Breast epithelium (tissue), 4 donors: ENCODE measurements at regions not wholly inside any gene's neighbourhood (a gene's known extent, or its start where the extent isn't known, plus 50 kb on each side); places are given as distances from the start of the nearest gene placed in this dataset.

ENCODE experiments used
- DNase-seq, 2 donors: peaks; one replicate each; pipeline ENCODE4 v3.0.0-alpha.2; 2019; ENCODE audit warnings: low spot score in 2 of 2
- H3K27ac ChIP-seq, 2 donors: fragments of 200-600 bp; sonication (generic) in 1 of 2; one replicate each; pipeline ENCODE4 v1.5.1; 2016 to 2019; ENCODE audit warnings: mild to moderate bottlenecking in 1 of 2
- H3K27me3 ChIP-seq, 2 donors: fragments of 200-600 bp; sonication (generic) in 1 of 2; one replicate each; pipeline versions ENCODE4 v1.5.1 to v1.6.0; 2017 to 2019; ENCODE audit warnings: control low read depth in 1 of 2, mild to moderate bottlenecking in 1 of 2
- H3K36me3 ChIP-seq: fragments of 200-600 bp; one replicate; pipeline ENCODE4 v1.5.1; 2019
- H3K4me1 ChIP-seq, 2 donors: fragments of 200-600 bp; sonication (generic); one replicate each; pipeline ENCODE4 v1.5.1; 2016 to 2019; ENCODE audit warnings: control low read depth in 1 of 2
- H3K4me3 ChIP-seq, 3 donors: fragments of 200-600 bp; sonication (generic); 1 replicate in 2 of 3; 2 replicates in 1 of 3; pipeline ENCODE4 v1.5.1; 2016 to 2019; ENCODE audit warnings: mild to moderate bottlenecking in 3 of 3, moderate library complexity in 2 of 3
- H3K9me3 ChIP-seq, 2 donors: fragments of 200-600 bp; sonication (generic) in 1 of 2; one replicate each; pipeline ENCODE4 v1.5.1; 2016 to 2019; ENCODE audit warnings: control low read depth in 1 of 2
- CTCF ChIP-seq, 3 donors: fragments of 450-650 bp; IDR thresholded peaks; one replicate each; pipeline ENCODE4 v1.5.1; 2016 to 2017; ENCODE audit warnings: antibody characterized with exemption in 3 of 3, mild to moderate bottlenecking in 3 of 3, moderate library complexity in 3 of 3
- POLR2A ChIP-seq: fragments of 450-650 bp; IDR thresholded peaks from one replicate; pipeline ENCODE4 v1.6.1; 2016; ENCODE audit warnings: antibody characterized with exemption, mild to moderate bottlenecking, moderate library complexity
- POLR2AphosphoS5 ChIP-seq, 3 donors: sonication (generic); formaldehyde crosslinking; IDR thresholded peaks; one replicate each; pipeline ENCODE4 v1.6.1; 2017; ENCODE audit warnings: antibody characterized with exemption in 3 of 3
- intact Hi-C: fragments of 100-400 bp; cut with DNase I; formaldehyde crosslinking; loops from one replicate; pipeline ENCODE4 v1.15.1; 2023; ENCODE audit warnings: low total_unique reads

DNA sequence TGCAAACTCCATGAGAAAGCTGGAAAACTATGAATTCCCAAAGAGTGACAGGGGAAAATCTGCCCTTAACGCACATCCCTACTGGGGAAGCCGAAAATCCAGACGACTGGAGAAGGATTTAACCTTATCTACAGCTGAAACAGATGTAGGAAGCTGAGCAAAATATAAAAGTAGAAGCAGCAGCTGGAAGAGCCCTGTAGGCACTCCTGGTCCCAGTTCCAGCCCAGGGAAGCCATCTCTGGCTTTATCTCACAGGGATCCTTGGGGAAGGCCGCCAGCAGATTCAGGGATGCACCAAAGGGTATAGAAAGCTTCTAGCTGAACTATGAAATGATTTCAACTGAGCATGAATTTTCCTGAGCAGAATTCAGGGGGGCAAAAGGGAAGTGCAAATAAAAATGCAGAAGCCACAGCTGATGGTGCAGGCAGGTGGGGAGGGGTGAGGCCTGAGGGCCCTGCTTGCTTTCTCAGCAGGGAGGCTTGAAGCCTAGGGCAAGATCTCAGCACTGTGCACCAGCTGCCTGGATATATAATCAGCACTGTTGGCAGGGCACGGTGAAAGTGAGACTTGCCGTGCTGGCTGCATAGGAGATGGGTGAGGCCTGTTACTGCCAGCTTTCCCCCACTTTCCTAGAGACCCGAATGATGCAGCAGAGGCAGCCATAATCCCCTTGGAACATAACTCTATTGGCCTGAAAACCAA, 2019.5 kb upstream of the NUDT12 start:
- Histone ChIP-seq H3K9me3 (no peaks in the 10 kb centered on the region), H3K27ac (no peak overlapping the region), H3K4me1 (no peaks in the 10 kb centered on the region), H3K27me3 (no peaks in the 10 kb centered on the region), H3K4me3 (no peak overlapping the region), H3K36me3 (no peaks in the 10 kb centered on the region)
- intact Hi-C loops, result no loop called here
- TF ChIP-seq POLR2A, result no peak
- no peak for TF ChIP-seq CTCF (IDR thresholded peaks at IDR 0.05)
- TF ChIP-seq POLR2AphosphoS5 (IDR thresholded peaks at IDR 0.05), result no peak
- no peak for DNase-seq

DNA sequence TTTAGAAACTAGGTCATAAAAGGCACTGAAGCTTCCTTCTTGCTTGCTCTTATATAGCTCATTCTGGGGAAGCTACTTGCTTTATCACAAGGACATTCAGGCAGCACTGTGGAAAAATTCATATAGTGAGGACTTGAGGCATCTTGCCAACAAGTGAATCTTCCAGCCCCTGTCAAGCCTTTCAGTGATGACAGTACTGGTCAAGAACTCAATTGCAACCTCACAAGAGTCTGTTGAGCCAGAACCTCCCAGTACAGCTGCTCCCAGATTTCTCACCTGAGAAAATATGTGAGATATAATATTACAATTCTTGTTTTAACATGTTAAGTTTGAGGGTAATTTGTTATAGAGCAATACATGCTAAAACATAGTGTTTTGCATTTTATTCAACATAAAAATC, 2011.0 kb upstream of the NUDT12 start:
- H3K4me1 ChIP-seq, result no peaks in the 10 kb centered on the region
- no peak for DNase-seq
- TF ChIP-seq POLR2AphosphoS5 (IDR thresholded peaks at IDR 0.05), result no peak
- no peak for TF ChIP-seq CTCF (IDR thresholded peaks at IDR 0.05)
- TF ChIP-seq POLR2A, result no peak
- no peaks in the 10 kb centered on the region for H3K27me3 ChIP-seq
- no peak overlapping the region for H3K4me3 ChIP-seq
- intact Hi-C loops, result no loop called here
- no peaks in the 10 kb centered on the region for H3K36me3 ChIP-seq
- H3K27ac ChIP-seq, result no peak overlapping the region
- no peaks in the 10 kb centered on the region for H3K9me3 ChIP-seq

GRCh38 chr5:105565531-105565930, 2002.9 kb upstream of the NUDT12 start:
- intact Hi-C loops, result no loop called here
- no peaks in the 10 kb centered on the region for H3K4me1 ChIP-seq

DNA sequence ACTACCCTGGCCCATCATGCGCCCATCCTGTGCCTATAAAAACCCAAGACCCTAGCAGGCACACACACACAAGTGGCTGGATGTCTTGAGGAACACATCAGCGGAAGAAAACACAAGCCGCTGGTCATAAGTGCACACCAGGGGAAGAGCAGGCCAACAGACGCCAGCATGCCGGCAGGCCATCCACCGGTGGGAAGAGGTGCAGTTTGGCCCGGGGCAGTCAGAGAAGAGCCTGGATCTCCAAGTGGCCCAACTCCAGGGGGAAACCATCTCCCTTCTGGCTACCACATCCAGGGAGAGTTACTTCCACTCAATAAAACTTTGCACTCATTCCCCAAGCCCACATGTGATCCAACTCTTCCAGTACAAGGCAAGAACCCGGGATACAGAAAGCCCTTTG, 2001.3 kb upstream of the NUDT12 start:
- intact Hi-C loops, result no loop called here
- H3K4me1 ChIP-seq, result no peaks in the 10 kb centered on the region
- H3K27ac ChIP-seq, result no peak overlapping the region
- no peak for DNase-seq
- no peaks in the 10 kb centered on the region for H3K36me3 ChIP-seq
- H3K9me3 ChIP-seq, result no peaks in the 10 kb centered on the region
- H3K4me3 ChIP-seq, result no peak overlapping the region
- TF ChIP-seq POLR2AphosphoS5 (IDR thresholded peaks at IDR 0.05) (no peak), POLR2A (no peak), CTCF (IDR thresholded peaks at IDR 0.05) (no peak)
- no peaks in the 10 kb centered on the region for H3K27me3 ChIP-seq

More at GRCh38 chr5:105565531-105565930, 2002.9 kb upstream of the NUDT12 start:
- Histone ChIP-seq H3K4me3 (no peak overlapping the region), H3K27ac (no peak overlapping the region), H3K27me3 (no peaks in the 10 kb centered on the region), H3K36me3 (no peaks in the 10 kb centered on the region), H3K9me3 (no peaks in the 10 kb centered on the region)
- no peak for DNase-seq
- TF ChIP-seq CTCF (IDR thresholded peaks at IDR 0.05) (no peak), POLR2A (no peak), POLR2AphosphoS5 (IDR thresholded peaks at IDR 0.05) (no peak)

DNA sequence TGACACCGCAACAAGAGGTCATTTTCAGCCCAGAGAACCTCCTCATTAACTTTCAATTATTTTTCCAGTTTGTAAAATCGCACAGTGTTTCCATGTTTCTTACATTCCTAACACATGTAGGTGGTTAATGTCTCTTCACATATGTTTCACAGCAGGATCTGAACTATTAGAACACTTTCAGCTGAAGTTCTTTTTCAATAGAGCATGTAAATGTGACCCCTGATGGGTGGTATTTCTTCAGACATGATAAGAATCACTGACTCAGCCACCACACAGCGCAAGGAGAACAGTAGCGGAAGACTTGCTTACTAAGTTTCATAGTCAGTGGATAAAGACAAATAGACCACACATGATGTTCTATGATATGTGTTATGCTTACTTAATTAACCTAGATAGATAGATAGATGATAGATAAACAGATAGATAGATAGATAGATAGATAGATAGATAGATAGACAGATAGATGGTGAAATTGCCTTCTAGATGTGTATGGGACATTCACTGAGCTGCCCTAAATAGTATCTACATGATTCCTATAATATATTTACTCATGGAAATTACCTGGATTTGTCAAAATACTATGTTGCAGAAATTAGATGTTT, 1992.1 kb upstream of the NUDT12 start:
- no peak overlapping the region for H3K27ac ChIP-seq
- intact Hi-C loops, result no loop called here
- no peak overlapping the region for H3K4me3 ChIP-seq
- H3K9me3 ChIP-seq, result no peaks in the 10 kb centered on the region
- no peak for DNase-seq
- no peaks in the 10 kb centered on the region for H3K36me3 ChIP-seq
- H3K4me1 ChIP-seq, result no peaks in the 10 kb centered on the region
- TF ChIP-seq POLR2A (no peak), POLR2AphosphoS5 (IDR thresholded peaks at IDR 0.05) (no peak), CTCF (IDR thresholded peaks at IDR 0.05) (no peak)
- H3K27me3 ChIP-seq, result no peaks in the 10 kb centered on the region
